K562 (cell line): ENCODE measurements at regions not wholly inside any gene's neighbourhood (a gene's known extent, or its start where the extent isn't known, plus 50 kb on each side); places are given as distances from the start of the nearest gene placed in this dataset.

Experiments
- CBX8 ChIP-seq: fragments of 200-600 bp; sonication (generic); IDR thresholded peaks from 2 replicates; pipeline ENCODE4 v1.6.1; 2012; ENCODE audit warnings: borderline replicate concordance, mixed run types, low read depth, mild to moderate bottlenecking, moderate library complexity, mixed read lengths, low read length, control low read depth, inconsistent platforms; ENCODE audit not compliant: poor library complexity, severe bottlenecking; ENCODE audit errors: extremely low read depth
- EP300 ChIP-seq: IDR thresholded peaks from 2 replicates; pipeline ENCODE4 v1.6.1; 2012; ENCODE audit warnings: low read length, improper control_type of control experiment
- EZH2 ChIP-seq: IDR thresholded peaks from 2 replicates; pipeline ENCODE4 v1.6.1; 2012; ENCODE audit warnings: low read depth, mild to moderate bottlenecking, inconsistent platforms, low read length, borderline replicate concordance
- MAFG ChIP-seq: fragments of 450-650 bp; conservative IDR thresholded peaks from 2 replicates; pipeline ENCODE4 v1.6.1; 2016; ENCODE audit warnings: missing genetic modification characterization, missing compliant biosample characterization
- MAZ ChIP-seq, 2 experiments: fragments of 450-650 bp in 1 of 2; sonication (generic) in 1 of 2; formaldehyde crosslinking; IDR thresholded peaks in 1 of 2; conservative IDR thresholded peaks in 1 of 2; 2 replicates each; pipeline versions ENCODE4 v1.4.0 to v1.5.0; 2020; ENCODE audit warnings: mild to moderate bottlenecking in 1 of 2, missing genetic modification reagents in 1 of 2
- NONO ChIP-seq, 2 experiments: fragments of 200-400 bp in 1 of 2; fragments of 450-650 bp in 1 of 2; formaldehyde crosslinking in 1 of 2; IDR thresholded peaks; 2 replicates each; pipeline ENCODE4 v1.6.1; 2017; ENCODE audit warnings: low read depth in 2 of 2, mild to moderate bottlenecking in 2 of 2, moderate library complexity in 2 of 2, low read length in 1 of 2
- POLR2A ChIP-seq: fragments of 450-650 bp; conservative IDR thresholded peaks from 2 replicates; pipeline ENCODE4 v1.6.1; 2016
- PURB ChIP-seq: sonication (generic); formaldehyde crosslinking; IDR thresholded peaks from 2 replicates; pipeline ENCODE4 v1.9.0; 2021; ENCODE audit warnings: low read depth, mild to moderate bottlenecking, missing genetic modification reagents
- TRIM28 ChIP-seq: fragments of 450-650 bp; IDR thresholded peaks from 2 replicates; pipeline ENCODE4 v1.6.1; 2017
- U2AF2 ChIP-seq: fragments of 200-400 bp; formaldehyde crosslinking; optimal IDR thresholded peaks from 2 replicates; pipeline ENCODE3; 2017; ENCODE audit warnings: low read depth, mild to moderate bottlenecking, low read length
- TF ChIP-seq, protein P1 (sequence below): sonication (generic); formaldehyde crosslinking; IDR thresholded peaks from 2 replicates; pipeline ENCODE4 v1.9.0; 2022; ENCODE audit warnings: mild to moderate bottlenecking, missing genetic modification reagents
- TF ChIP-seq, protein P2 (sequence below): fragments of 150-350 bp; IDR thresholded peaks from 2 replicates; pipeline ENCODE4 v1.6.1; 2014; ENCODE audit warnings: low read depth, mild to moderate bottlenecking, low read length, borderline replicate concordance
- TF ChIP-seq, protein P3 (sequence below), 3 experiments: IDR thresholded peaks in 2 of 3; conservative IDR thresholded peaks in 1 of 3; 2 replicates each; pipeline ENCODE4 v1.5.1; 2011 to 2012; ENCODE audit warnings: low read length in 3 of 3, mild to moderate bottlenecking in 3 of 3, control low read depth in 2 of 3, improper control_type of control experiment in 1 of 3, inconsistent platforms in 1 of 3, low read depth in 1 of 3, mixed read lengths in 1 of 3, moderate library complexity in 1 of 3; ENCODE audit not compliant: insufficient read depth in 2 of 3
- TF ChIP-seq, protein P4 (sequence below): fragments of 250-450 bp; sonication (Bioruptor Pico); IDR thresholded peaks from 2 replicates; pipeline ENCODE4 v1.5.0; 2021; ENCODE audit warnings: mild to moderate bottlenecking, borderline replicate concordance

DNA sequence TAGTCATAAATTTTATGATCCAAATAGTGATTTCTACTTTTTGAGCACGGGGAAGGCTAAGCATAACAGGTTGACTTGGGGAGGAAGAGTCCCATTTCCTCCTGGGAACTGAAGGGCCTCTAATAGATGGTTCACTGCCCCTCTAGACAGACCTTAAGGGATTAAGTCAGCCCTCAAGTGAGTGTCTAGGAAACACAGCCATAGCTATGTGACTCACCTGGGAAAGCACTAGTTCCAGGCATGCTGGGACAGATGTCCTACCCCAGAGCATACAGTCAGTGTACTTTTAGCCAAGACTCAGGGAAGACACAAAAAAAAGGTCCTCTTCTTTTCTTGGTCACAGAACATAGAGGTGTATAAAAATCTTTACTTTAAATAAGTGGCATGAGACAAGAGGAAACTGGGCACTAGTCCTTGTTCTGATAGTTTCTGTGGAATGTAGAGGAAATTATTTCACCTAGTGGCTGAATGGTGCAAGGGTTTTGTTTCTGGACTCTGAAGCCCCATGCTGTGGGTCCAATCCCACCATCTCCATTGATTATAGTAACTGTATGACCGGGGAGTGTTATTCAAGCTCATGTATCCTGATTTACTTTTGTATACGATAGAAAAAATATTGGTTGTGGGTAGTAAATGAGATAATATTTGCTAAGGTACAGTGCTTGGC lies 86.0 kb downstream of the NREP start:
- TF ChIP-seq, protein P1, sequence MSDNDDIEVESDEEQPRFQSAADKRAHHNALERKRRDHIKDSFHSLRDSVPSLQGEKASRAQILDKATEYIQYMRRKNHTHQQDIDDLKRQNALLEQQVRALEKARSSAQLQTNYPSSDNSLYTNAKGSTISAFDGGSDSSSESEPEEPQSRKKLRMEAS (CRISPR knock-in tag), result no peak
- TF ChIP-seq NONO (IDR thresholded peaks at IDR 0.05; ENCODE audit: low read depth in 2 of 2, low read length in 1 of 2), result no peak
- TF ChIP-seq, protein P2, sequence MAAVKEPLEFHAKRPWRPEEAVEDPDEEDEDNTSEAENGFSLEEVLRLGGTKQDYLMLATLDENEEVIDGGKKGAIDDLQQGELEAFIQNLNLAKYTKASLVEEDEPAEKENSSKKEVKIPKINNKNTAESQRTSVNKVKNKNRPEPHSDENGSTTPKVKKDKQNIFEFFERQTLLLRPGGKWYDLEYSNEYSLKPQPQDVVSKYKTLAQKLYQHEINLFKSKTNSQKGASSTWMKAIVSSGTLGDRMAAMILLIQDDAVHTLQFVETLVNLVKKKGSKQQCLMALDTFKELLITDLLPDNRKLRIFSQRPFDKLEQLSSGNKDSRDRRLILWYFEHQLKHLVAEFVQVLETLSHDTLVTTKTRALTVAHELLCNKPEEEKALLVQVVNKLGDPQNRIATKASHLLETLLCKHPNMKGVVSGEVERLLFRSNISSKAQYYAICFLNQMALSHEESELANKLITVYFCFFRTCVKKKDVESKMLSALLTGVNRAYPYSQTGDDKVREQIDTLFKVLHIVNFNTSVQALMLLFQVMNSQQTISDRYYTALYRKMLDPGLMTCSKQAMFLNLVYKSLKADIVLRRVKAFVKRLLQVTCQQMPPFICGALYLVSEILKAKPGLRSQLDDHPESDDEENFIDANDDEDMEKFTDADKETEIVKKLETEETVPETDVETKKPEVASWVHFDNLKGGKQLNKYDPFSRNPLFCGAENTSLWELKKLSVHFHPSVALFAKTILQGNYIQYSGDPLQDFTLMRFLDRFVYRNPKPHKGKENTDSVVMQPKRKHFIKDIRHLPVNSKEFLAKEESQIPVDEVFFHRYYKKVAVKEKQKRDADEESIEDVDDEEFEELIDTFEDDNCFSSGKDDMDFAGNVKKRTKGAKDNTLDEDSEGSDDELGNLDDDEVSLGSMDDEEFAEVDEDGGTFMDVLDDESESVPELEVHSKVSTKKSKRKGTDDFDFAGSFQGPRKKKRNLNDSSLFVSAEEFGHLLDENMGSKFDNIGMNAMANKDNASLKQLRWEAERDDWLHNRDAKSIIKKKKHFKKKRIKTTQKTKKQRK, result no peak
- TF ChIP-seq, protein P3, sequence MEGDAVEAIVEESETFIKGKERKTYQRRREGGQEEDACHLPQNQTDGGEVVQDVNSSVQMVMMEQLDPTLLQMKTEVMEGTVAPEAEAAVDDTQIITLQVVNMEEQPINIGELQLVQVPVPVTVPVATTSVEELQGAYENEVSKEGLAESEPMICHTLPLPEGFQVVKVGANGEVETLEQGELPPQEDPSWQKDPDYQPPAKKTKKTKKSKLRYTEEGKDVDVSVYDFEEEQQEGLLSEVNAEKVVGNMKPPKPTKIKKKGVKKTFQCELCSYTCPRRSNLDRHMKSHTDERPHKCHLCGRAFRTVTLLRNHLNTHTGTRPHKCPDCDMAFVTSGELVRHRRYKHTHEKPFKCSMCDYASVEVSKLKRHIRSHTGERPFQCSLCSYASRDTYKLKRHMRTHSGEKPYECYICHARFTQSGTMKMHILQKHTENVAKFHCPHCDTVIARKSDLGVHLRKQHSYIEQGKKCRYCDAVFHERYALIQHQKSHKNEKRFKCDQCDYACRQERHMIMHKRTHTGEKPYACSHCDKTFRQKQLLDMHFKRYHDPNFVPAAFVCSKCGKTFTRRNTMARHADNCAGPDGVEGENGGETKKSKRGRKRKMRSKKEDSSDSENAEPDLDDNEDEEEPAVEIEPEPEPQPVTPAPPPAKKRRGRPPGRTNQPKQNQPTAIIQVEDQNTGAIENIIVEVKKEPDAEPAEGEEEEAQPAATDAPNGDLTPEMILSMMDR (IDR thresholded peaks at IDR 0.05 in 2 of 3, conservative IDR thresholded peaks at IDR 0.05 in 1 of 3; ENCODE audit: insufficient read depth in 2 of 3, low read depth in 1 of 3, low read length in 3 of 3), result no peak
- TF ChIP-seq, protein P4, sequence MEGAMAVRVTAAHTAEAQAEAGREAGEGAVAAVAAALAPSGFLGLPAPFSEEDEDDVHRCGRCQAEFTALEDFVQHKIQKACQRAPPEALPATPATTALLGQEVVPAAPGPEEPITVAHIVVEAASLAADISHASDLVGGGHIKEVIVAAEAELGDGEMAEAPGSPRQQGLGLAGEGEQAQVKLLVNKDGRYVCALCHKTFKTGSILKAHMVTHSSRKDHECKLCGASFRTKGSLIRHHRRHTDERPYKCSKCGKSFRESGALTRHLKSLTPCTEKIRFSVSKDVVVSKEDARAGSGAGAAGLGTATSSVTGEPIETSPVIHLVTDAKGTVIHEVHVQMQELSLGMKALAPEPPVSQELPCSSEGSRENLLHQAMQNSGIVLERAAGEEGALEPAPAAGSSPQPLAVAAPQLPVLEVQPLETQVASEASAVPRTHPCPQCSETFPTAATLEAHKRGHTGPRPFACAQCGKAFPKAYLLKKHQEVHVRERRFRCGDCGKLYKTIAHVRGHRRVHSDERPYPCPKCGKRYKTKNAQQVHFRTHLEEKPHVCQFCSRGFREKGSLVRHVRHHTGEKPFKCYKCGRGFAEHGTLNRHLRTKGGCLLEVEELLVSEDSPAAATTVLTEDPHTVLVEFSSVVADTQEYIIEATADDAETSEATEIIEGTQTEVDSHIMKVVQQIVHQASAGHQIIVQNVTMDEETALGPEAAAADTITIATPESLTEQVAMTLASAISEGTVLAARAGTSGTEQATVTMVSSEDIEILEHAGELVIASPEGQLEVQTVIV (CRISPR knock-in tag), result no peak
- no peak for TF ChIP-seq EZH2
- no peak for TF ChIP-seq PURB (CRISPR knock-in tag)
- TF ChIP-seq EP300, result no peak
- TF ChIP-seq CBX8, result no peak
- TF ChIP-seq MAZ (CRISPR knock-in tag; conservative IDR thresholded peaks at IDR 0.05 in 1 of 2, IDR thresholded peaks at IDR 0.05 in 1 of 2), result no peak
- no peak for TF ChIP-seq POLR2A
- no peak for TF ChIP-seq MAFG (tag)
- no peak for TF ChIP-seq U2AF2
- TF ChIP-seq TRIM28, result no peak
